GM03348 (cell line): ENCODE measurements at regions not wholly inside any gene's neighbourhood (a gene's known extent, or its start where the extent isn't known, plus 50 kb on each side); places are given as distances from the start of the nearest gene placed in this dataset.

Experiments used
- DNase-seq: peaks from one replicate; pipeline ENCODE4 v3.0.0; 2012; ENCODE audit warnings: low spot score

- DNase-seq, result no peak
These were observed 103.6 kb downstream of the PALM2AKAP2 start for GRCh38 chr9:109883623-109884022.

GRCh38 chr9:109886041-109886440 lies 106.0 kb downstream of the PALM2AKAP2 start:
- DNase-seq, result no peak

GRCh38 chr9:109886617-109887016 lies 106.6 kb downstream of the PALM2AKAP2 start:
- no peak for DNase-seq

GRCh38 chr9:109887079-109887478 lies 107.1 kb downstream of the PALM2AKAP2 start:
- DNase-seq, result peak; percentile 69

- DNase-seq, result no peak
These were observed 108.7 kb downstream of the PALM2AKAP2 start for GRCh38 chr9:109888695-109889094.

- DNase-seq, result no peak
These were observed 109.5 kb downstream of the PALM2AKAP2 start for GRCh38 chr9:109889456-109889855.

- DNase-seq, result no peak
These were observed 113.2 kb downstream of the PALM2AKAP2 start for GRCh38 chr9:109893241-109893640.

GRCh38 chr9:109894473-109894872 lies 114.5 kb downstream of the PALM2AKAP2 start:
- DNase-seq, result no peak

GRCh38 chr9:109894921-109895758 lies 115.1 kb downstream of the PALM2AKAP2 start:
- peak; percentile 22 for DNase-seq

GRCh38 chr9:109901201-109901600 lies 121.2 kb downstream of the PALM2AKAP2 start:
- peak; percentile 43 for DNase-seq

GRCh38 chr9:109903515-109904138 lies 123.6 kb downstream of the PALM2AKAP2 start:
- peak; percentile 80 for DNase-seq

- DNase-seq, result peak; percentile 44
These were observed 124.7 kb downstream of the PALM2AKAP2 start for GRCh38 chr9:109904666-109905065.

GRCh38 chr9:109905472-109905871 lies 125.5 kb downstream of the PALM2AKAP2 start:
- no peak for DNase-seq

- DNase-seq, result no peak
These were observed 126.9 kb downstream of the PALM2AKAP2 start for GRCh38 chr9:109906766-109907382.

GRCh38 chr9:109907400-109907799 lies 127.4 kb downstream of the PALM2AKAP2 start:
- DNase-seq, result no peak

- no peak for DNase-seq
These were observed 127.9 kb downstream of the PALM2AKAP2 start for GRCh38 chr9:109907810-109908458.

GRCh38 chr9:109908459-109909390 lies 128.7 kb downstream of the PALM2AKAP2 start:
- DNase-seq, result no peak

GRCh38 chr9:109910671-109911518 lies 130.9 kb downstream of the PALM2AKAP2 start:
- peak; percentile 71 for DNase-seq

- peak; percentile 32 for DNase-seq
These were observed 132.1 kb downstream of the PALM2AKAP2 start for GRCh38 chr9:109912082-109912582.
